ENCODE measurements at regions not wholly inside any gene's neighbourhood (a gene's known extent, or its start where the extent isn't known, plus 50 kb on each side); places are given as distances from the start of the nearest gene placed in this dataset.

- TF ChIP-seq, protein P1, sequence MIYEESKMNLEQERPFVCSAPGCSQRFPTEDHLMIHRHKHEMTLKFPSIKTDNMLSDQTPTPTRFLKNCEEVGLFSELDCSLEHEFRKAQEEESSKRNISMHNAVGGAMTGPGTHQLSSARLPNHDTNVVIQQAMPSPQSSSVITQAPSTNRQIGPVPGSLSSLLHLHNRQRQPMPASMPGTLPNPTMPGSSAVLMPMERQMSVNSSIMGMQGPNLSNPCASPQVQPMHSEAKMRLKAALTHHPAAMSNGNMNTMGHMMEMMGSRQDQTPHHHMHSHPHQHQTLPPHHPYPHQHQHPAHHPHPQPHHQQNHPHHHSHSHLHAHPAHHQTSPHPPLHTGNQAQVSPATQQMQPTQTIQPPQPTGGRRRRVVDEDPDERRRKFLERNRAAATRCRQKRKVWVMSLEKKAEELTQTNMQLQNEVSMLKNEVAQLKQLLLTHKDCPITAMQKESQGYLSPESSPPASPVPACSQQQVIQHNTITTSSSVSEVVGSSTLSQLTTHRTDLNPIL (CRISPR knock-in tag; IDR thresholded peaks at IDR 0.05; ENCODE audit: low read depth): no peak
- TF ChIP-seq, protein P2, sequence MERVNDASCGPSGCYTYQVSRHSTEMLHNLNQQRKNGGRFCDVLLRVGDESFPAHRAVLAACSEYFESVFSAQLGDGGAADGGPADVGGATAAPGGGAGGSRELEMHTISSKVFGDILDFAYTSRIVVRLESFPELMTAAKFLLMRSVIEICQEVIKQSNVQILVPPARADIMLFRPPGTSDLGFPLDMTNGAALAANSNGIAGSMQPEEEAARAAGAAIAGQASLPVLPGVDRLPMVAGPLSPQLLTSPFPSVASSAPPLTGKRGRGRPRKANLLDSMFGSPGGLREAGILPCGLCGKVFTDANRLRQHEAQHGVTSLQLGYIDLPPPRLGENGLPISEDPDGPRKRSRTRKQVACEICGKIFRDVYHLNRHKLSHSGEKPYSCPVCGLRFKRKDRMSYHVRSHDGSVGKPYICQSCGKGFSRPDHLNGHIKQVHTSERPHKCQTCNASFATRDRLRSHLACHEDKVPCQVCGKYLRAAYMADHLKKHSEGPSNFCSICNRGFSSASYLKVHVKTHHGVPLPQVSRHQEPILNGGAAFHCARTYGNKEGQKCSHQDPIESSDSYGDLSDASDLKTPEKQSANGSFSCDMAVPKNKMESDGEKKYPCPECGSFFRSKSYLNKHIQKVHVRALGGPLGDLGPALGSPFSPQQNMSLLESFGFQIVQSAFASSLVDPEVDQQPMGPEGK (CRISPR knock-in tag; IDR thresholded peaks at IDR 0.05; ENCODE audit: borderline replicate concordance): no peak
- TF ChIP-seq ZFP3 (CRISPR knock-in tag; IDR thresholded peaks at IDR 0.05): no peak
These were observed 334.2 kb downstream of the MEI4 start for GRCh38 chr6:77987035-77987384.

Measured in SK-N-SH treated with all-trans-retinoic acid at 6 μM for 48 hours (cell line).